Keratinocyte (primary cell): ENCODE measurements at regions not wholly inside any gene's neighbourhood (a gene's known extent, or its start where the extent isn't known, plus 50 kb on each side); places are given as distances from the start of the nearest gene placed in this dataset.

Source experiments
- EZH2 ChIP-seq: IDR thresholded peaks from one replicate; pipeline ENCODE4 v1.6.1; 2012; ENCODE audit warnings: inconsistent platforms, mild to moderate bottlenecking, low read length, moderate library complexity
- TF ChIP-seq, protein P1 (sequence below), 3 experiments: IDR thresholded peaks in 1 of 3; conservative IDR thresholded peaks in 1 of 3; optimal IDR thresholded peaks in 1 of 3; 2 replicates in 2 of 3; 3 replicates in 1 of 3; pipeline versions ENCODE3 to v1.5.1; 2011; ENCODE audit warnings: low read length in 3 of 3, mild to moderate bottlenecking in 3 of 3, moderate library complexity in 2 of 3, control low read depth in 1 of 3, inconsistent platforms in 1 of 3; ENCODE audit not compliant: insufficient read depth in 2 of 3; ENCODE audit errors: extremely low read depth in 1 of 3

GRCh38 chr21:20551939-20552338, 446.3 kb upstream of the NCAM2 start:
- TF ChIP-seq, protein P1, sequence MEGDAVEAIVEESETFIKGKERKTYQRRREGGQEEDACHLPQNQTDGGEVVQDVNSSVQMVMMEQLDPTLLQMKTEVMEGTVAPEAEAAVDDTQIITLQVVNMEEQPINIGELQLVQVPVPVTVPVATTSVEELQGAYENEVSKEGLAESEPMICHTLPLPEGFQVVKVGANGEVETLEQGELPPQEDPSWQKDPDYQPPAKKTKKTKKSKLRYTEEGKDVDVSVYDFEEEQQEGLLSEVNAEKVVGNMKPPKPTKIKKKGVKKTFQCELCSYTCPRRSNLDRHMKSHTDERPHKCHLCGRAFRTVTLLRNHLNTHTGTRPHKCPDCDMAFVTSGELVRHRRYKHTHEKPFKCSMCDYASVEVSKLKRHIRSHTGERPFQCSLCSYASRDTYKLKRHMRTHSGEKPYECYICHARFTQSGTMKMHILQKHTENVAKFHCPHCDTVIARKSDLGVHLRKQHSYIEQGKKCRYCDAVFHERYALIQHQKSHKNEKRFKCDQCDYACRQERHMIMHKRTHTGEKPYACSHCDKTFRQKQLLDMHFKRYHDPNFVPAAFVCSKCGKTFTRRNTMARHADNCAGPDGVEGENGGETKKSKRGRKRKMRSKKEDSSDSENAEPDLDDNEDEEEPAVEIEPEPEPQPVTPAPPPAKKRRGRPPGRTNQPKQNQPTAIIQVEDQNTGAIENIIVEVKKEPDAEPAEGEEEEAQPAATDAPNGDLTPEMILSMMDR (optimal IDR thresholded peaks at IDR 0.05 in 1 of 3, IDR thresholded peaks at IDR 0.05 in 1 of 3, conservative IDR thresholded peaks at IDR 0.05 in 1 of 3; ENCODE audit: extremely low read depth in 1 of 3, insufficient read depth in 2 of 3, low read length in 3 of 3), result no peak
- TF ChIP-seq EZH2, result no peak
